Raji (cell line): ENCODE measurements at regions not wholly inside any gene's neighbourhood (a gene's known extent, or its start where the extent isn't known, plus 50 kb on each side); places are given as distances from the start of the nearest gene placed in this dataset.

Source experiments
- POLR2A ChIP-seq: IDR thresholded peaks from 2 replicates; pipeline ENCODE4 v1.6.1; 2011; ENCODE audit warnings: low read depth, low read length, control low read depth; ENCODE audit not compliant: insufficient read depth

- TF ChIP-seq POLR2A: no peak
These were observed 1250.1 kb downstream of the TMEM121 start for GRCh38 chr14:106776395-106776983.

GRCh38 chr14:106778986-106779385 is 1252.6 kb downstream of the TMEM121 start:
- no peak for TF ChIP-seq POLR2A

GRCh38 chr14:106786697-106787096 is 1260.3 kb downstream of the TMEM121 start:
- TF ChIP-seq POLR2A: no peak

- no peak for TF ChIP-seq POLR2A
These were observed 1261.2 kb downstream of the TMEM121 start for GRCh38 chr14:106787626-106788025.

- no peak for TF ChIP-seq POLR2A
These were observed 1262.2 kb downstream of the TMEM121 start for GRCh38 chr14:106788534-106788933.

GRCh38 chr14:106789318-106789717 is 1262.9 kb downstream of the TMEM121 start:
- TF ChIP-seq POLR2A: no peak

GRCh38 chr14:106790189-106791036 is 1264.0 kb downstream of the TMEM121 start:
- TF ChIP-seq POLR2A: no peak

GRCh38 chr14:106792543-106792942 is 1266.2 kb downstream of the TMEM121 start:
- no peak for TF ChIP-seq POLR2A

GRCh38 chr14:106802413-106803364 is 1276.3 kb downstream of the TMEM121 start:
- TF ChIP-seq POLR2A: no peak

- TF ChIP-seq POLR2A: no peak
These were observed 1277.0 kb downstream of the TMEM121 start for GRCh38 chr14:106803379-106803778.

- TF ChIP-seq POLR2A: no peak
These were observed 1281.1 kb downstream of the TMEM121 start for GRCh38 chr14:106807493-106807892.

- no peak for TF ChIP-seq POLR2A
These were observed 1282.1 kb downstream of the TMEM121 start for GRCh38 chr14:106808458-106808857.

- TF ChIP-seq POLR2A: no peak
These were observed 1282.5 kb downstream of the TMEM121 start for GRCh38 chr14:106808907-106809306.

- no peak for TF ChIP-seq POLR2A
These were observed 1283.2 kb downstream of the TMEM121 start for GRCh38 chr14:106809615-106810014.

GRCh38 chr14:106811162-106811561 is 1284.8 kb downstream of the TMEM121 start:
- TF ChIP-seq POLR2A: peak; percentile 40; the same call in 1 of the 2 replicates
